ENCODE measurements at regions not wholly inside any gene's neighbourhood (a gene's known extent, or its start where the extent isn't known, plus 50 kb on each side); places are given as distances from the start of the nearest gene placed in this dataset.

DNA sequence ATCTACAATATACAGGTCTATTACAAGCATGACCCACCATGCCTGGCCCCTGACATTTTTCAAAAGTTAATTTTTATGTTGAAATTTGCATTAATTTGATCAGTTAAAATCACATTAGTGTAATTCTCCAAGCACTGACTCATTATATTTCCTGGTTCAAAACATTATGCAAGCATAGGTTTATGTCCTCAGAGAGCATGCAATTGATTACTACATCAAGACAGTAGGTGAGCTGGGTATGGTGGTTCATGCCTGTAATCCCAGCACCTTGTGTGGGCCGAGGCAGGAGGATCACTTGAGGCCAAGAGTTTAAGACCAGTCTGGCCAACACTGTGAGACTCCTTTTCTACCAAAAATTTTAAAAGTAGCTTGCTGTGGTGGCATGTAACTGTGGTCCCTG, 248.8 kb upstream of the KLHL1 start:
- no peak for TF ChIP-seq CTCF (IDR thresholded peaks at IDR 0.05; ENCODE audit: low read depth, low read length)
- TF ChIP-seq, protein P1, sequence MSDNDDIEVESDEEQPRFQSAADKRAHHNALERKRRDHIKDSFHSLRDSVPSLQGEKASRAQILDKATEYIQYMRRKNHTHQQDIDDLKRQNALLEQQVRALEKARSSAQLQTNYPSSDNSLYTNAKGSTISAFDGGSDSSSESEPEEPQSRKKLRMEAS (IDR thresholded peaks at IDR 0.05; ENCODE audit: low read depth, low read length): no peak
- no peak for TF ChIP-seq POLR2A (IDR thresholded peaks at IDR 0.05; ENCODE audit: extremely low read depth, insufficient read length)
- TF ChIP-seq MYC (IDR thresholded peaks at IDR 0.05; ENCODE audit: low read depth, low read length): no peak

Data from NB4 (cell line).